ENCODE measurements at regions not wholly inside any gene's neighbourhood (a gene's known extent, or its start where the extent isn't known, plus 50 kb on each side); places are given as distances from the start of the nearest gene placed in this dataset.

DNA sequence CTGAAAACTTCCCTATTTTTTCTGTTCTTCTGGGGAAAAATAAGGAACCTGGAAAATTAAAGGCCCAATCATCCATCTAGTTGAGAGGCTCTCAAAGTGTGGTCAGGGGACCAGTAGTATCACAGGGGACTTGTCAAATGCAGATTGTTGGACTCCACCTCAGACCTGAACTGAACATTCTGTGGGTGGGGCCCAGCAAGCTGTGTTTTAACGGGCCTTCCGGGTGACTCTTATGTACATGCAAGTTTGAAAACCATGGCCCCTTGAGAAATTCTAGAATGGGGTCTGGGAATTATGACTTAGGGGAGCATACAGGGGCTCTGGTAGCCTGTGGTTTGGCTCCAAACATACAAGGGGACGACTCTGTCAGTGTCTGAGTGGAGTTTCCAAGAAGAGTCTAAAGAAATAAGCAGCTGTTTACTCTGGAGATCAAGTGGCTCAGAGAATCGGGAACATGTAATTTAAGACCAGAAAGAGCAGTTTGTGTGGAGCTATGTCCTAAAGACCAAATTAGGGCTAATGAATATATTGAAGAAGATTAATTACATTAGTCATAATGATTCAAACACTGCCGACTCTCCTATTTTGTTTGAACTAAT is 177.4 kb downstream of the SLC28A3 start:
- intact Hi-C loops (cut with micrococcal nuclease) = no loop called here
- no peak for DNase-seq
- ATAC-seq = no peak

DNA sequence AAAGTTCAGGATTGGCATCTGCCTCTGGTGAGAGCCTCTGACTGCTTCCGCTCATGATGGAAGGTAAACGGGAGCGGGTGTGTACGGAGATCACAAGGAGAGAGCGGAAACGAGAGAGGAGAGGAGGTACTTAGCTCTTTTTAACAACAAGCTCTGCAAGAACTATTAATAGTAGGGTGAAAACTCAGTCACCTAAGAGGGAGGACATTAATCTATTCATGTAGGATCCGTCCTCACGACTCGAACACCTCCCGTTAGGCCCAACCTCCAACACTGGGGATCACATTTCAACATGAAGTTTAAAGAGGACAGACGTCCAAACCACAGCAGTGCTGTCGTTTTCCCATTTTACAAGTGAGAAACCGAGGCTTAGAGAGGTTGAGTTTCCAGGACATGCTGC is 173.7 kb downstream of the SLC28A3 start:
- DNase-seq = no peak
- peak; percentile 27 for ATAC-seq
- intact Hi-C loops (cut with micrococcal nuclease) = no loop called here

GRCh38 chr9:84169240-84169639 is 171.3 kb downstream of the SLC28A3 start:
- ATAC-seq (no peak), DNase-seq (no peak)
- intact Hi-C loops (cut with micrococcal nuclease) = no loop called here

DNA sequence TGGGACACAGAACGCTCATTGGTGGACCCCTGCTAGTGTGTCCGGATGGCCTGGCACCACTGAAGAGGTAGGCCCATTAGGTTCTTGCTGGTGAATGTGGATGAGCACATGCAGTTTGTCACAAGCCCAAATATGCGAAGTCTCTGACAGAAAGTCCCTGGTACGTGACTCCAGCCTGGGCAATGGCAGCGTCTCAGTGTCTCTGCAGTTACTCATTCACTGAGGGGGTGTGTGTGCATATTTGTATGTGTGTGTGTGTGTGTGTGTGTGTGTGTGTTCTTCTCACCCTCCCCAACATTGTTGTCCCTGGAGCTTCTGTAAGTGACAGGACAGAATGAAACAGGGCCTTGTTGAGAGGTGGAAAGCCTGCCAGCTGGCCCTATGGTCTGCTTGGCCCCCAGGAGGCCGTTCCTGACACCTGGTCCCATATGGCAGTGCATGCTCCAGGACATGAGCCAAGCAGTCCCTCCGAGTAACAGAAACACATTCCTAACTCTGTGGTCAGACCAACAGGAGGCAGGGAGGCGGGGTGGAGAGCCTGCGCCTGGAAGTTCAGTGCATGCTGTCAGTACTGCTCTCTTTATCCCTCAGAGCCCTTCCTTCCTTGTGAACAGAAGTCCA is 169.9 kb downstream of the SLC28A3 start:
- DNase-seq (peak; percentile 93), ATAC-seq (peak; percentile 97)
- intact Hi-C loops (cut with micrococcal nuclease) = loop anchor here (10.0 kb wide), 3 partner anchors 94 to 216 kb away; a partner anchor contains a TSS

- ATAC-seq (no peak), DNase-seq (no peak)
- intact Hi-C loops (cut with micrococcal nuclease) = loop anchor here (10.0 kb wide), 3 partner anchors 91 to 219 kb away; a partner anchor contains a TSS
Measured at GRCh38 chr9:84173961-84174360, 166.6 kb downstream of the SLC28A3 start.

DNA sequence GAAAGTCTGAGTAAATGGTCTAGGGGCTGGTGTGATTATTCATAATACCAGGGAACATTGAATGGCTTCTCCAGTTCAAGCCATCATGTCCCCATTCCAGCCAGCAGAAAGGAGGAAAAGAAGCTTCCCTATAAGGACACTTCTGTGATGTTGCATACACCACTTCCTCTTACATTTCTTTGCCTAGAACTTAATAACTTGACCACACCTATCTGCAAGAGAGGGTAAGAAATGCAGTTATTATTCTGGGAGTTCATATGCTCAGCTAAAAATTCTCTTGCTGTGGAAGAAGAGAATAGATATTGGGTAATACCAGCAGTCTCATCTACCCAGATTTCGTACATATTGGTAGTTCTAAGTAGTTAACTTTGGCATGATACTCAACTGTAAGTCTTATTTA is 166.1 kb downstream of the SLC28A3 start:
- intact Hi-C loops (cut with micrococcal nuclease) = loop anchor here (10.0 kb wide), 3 partner anchors 90 to 220 kb away; a partner anchor contains a TSS
- ATAC-seq = no peak

DNA sequence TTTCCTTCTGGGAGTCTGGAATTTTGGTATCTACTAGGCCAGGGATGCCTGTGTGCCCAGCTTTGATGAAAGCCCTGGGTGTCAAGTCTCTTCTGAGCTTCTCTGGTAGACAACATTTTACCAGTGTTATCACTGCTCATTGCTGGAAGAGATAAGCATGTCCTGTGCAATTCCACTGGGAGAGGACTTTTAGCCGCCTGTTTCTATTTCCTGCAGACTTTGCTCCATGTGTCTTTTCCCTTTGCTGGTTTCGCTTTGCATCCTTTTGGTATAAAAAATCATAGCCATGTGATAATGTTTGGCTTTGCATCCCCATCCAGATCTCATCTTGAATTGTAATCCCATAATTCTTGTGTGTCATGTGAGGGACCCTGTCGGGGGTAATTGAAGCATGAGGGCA is 163.2 kb downstream of the SLC28A3 start:
- intact Hi-C loops (cut with micrococcal nuclease) = loop anchor here (10.0 kb wide), 3 partner anchors 87 to 223 kb away; a partner anchor contains a TSS

More for the DNA sequence above, 166.1 kb downstream of the SLC28A3 start:
- no peak for DNase-seq

DNA sequence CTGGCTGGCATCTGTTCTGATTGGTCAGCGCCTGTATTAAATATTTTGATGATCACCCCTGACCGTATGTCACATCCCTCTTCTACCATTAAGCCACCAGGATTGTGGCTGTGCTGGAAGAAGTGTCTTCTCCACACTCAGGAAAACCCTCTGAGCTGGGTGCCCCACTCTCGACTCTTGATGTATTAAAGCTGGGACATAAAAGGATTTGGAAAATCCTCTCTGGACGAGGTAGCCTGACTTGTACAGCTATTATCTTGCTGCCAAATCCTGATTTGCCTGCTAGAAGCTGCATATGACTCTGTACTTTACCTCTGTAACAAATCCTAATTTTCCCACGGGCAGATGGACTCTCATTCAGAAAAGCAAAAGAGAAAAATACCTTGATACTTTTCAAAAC is 161.0 kb downstream of the SLC28A3 start:
- ATAC-seq (no peak), DNase-seq (no peak)
- intact Hi-C loops (cut with micrococcal nuclease) = loop anchor here (10.0 kb wide), 3 partner anchors 85 to 225 kb away; a partner anchor contains a TSS

More for the DNA sequence above, 163.2 kb downstream of the SLC28A3 start:
- DNase-seq (no peak), ATAC-seq (no peak)

DNA sequence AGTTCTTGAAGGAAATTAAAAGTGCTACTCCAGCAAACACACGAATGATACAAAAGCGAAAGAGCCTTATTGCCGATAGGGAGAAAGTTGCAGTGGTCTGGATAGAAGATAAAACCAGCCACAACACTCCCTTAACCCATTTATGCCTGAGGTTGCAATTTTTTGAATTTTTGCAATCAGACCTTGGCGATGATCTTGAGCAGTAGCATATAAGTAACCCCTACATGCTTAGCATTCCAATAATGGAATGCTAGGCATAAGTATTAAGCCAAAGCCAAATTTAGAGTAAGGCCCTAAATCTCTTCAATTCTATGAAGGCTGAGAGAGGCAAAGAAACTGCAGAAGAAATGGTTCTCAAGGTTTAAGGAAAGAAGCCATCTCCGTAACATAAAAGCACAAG is 153.5 kb downstream of the SLC28A3 start:
- no peak for DNase-seq
- intact Hi-C loops (cut with micrococcal nuclease) = no loop called here
- ATAC-seq = no peak

DNA sequence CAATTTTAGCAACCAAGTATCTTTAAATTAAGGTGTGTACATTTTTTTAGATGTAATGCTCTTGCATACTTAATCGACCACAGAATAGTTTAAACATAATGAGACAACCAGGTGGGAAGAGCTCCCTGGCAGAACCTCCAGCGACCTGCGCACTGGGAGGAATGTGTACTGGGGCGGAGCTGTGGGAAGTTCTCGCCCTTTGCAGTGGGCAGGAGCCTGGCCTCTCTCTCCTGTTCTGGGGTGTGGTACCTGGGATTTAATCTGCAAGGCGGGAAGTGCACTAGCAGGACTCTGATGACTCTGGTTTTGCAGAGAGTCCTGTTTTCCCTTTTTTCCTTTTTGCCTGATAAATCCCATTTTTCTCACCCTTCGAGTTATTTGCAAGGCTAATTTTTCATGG is 150.7 kb downstream of the SLC28A3 start:
- no peak for DNase-seq
- intact Hi-C loops (cut with micrococcal nuclease) = no loop called here
- ATAC-seq = no peak

- ATAC-seq (no peak), DNase-seq (no peak)
- intact Hi-C loops (cut with micrococcal nuclease) = no loop called here
Measured at GRCh38 chr9:84190411-84190810, 150.1 kb downstream of the SLC28A3 start.

- intact Hi-C loops (cut with micrococcal nuclease) = no loop called here
- DNase-seq (no peak), ATAC-seq (no peak)
Measured at GRCh38 chr9:84206801-84207370, 133.7 kb downstream of the SLC28A3 start.

DNA sequence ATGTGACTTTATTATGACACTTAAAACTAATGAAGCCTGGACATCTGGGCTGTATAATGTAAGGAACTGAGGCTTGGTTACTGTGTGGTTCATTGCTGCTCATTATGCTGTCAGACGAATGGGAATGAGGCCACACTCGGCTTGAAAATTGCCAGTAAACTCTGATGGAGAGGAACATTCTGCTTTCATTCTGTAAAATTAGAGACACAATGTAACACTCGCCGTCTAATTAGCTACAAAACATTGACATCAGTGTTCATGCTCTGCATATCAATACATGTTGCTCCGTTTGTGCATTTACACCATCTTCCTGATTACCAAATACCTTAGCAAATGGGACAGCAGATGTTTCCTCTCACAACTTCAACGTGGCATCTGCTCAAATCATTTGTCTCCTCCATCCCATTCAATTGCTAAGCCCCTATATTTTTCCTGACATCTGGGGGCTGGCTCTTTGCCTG is 133.0 kb downstream of the SLC28A3 start:
- ATAC-seq (peak; percentile 40), DNase-seq (no peak)
- intact Hi-C loops (cut with micrococcal nuclease) = no loop called here

DNA sequence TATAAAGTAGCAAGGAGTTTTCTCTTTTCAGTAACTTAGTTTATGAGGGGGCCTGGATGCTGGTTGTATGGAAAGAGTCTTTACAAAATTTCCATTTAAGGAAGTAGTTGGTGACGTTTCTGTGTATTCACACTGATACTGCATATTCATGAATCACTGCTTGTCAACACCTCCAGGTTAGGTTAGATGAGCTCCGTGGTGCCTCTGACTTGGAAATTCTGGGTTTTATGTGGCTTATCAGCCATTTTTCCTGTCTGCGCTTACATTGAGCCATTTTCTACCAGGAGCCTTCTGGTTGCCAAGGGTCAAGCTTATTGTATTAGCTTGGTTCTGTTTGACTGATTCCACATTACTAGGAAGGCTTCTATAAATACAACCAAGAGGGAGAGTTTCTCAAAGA is 128.3 kb downstream of the SLC28A3 start:
- ATAC-seq = no peak
- intact Hi-C loops (cut with micrococcal nuclease) = no loop called here
- no peak for DNase-seq

GRCh38 chr9:84212982-84213381 is 127.6 kb downstream of the SLC28A3 start:
- ATAC-seq (no peak), DNase-seq (no peak)
- intact Hi-C loops (cut with micrococcal nuclease) = no loop called here

GRCh38 chr9:84216151-84216550 is 124.4 kb downstream of the SLC28A3 start:
- ATAC-seq (no peak), DNase-seq (no peak)
- intact Hi-C loops (cut with micrococcal nuclease) = no loop called here

DNA sequence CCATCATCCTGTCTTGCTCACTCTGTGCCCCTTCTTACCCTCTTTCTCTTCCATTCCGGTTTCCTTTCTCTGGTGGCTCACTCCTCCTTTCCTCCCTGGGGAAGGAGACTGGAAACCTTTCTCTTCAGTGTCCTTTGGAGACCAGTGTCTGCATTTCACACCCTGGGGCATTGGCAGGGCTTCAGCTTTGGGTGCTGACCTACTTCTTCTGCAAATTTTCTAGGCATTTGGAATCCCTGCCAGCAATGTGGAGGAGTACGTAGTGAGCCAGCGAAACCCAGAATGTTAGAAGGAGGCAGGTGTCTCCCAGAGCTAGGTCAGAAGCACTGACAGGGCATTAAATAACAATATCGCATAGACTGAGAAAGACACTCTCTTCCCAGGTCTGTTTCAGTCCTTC is 122.2 kb downstream of the SLC28A3 start:
- DNase-seq (no peak), ATAC-seq (no peak)
- intact Hi-C loops (cut with micrococcal nuclease) = no loop called here

GRCh38 chr9:84224246-84224645 is 116.3 kb downstream of the SLC28A3 start:
- DNase-seq (no peak), ATAC-seq (no peak)
- intact Hi-C loops (cut with micrococcal nuclease) = no loop called here

All from left ventricle myocardium superior (tissue), 1 donor.